ENCODE measurements at regions not wholly inside any gene's neighbourhood (a gene's known extent, or its start where the extent isn't known, plus 50 kb on each side); places are given as distances from the start of the nearest gene placed in this dataset.

GRCh38 chr16:85378145-85379040 lies 234.7 kb upstream of the GSE1 start:
- DNase-seq (ENCODE audit: low spot score in 2 of 2), result no peak
- no peak overlapping the region for H3K27ac ChIP-seq
- H3K27me3 ChIP-seq, result no peaks in the 10 kb centered on the region
- H3K9me3 ChIP-seq, result no peaks in the 10 kb centered on the region
- TF ChIP-seq EP300 (IDR thresholded peaks at IDR 0.05) (no peak), POLR2AphosphoS5 (IDR thresholded peaks at IDR 0.05) (no peak), CTCF (IDR thresholded peaks at IDR 0.05) (no peak), POLR2A (IDR thresholded peaks at IDR 0.05) (no peak)
- WGBS, result 83% methylated on average over 10 of the region's 16 CpGs
- H3K4me1 ChIP-seq, result peaks cover 94% of the 10 kb centered on the region
- H3K36me3 ChIP-seq, result no peaks in the 10 kb centered on the region
- H3K4me3 ChIP-seq, result no peak overlapping the region

GRCh38 chr16:85379041-85380001 lies 233.8 kb upstream of the GSE1 start:
- Histone ChIP-seq H3K9me3 (no peaks in the 10 kb centered on the region), H3K4me3 (no peak overlapping the region), H3K27ac (no peak overlapping the region), H3K27me3 (no peaks in the 10 kb centered on the region), H3K36me3 (no peaks in the 10 kb centered on the region), H3K4me1 (peaks cover 94% of the 10 kb centered on the region)
- 75% methylated on average over 8 of the region's 15 CpGs for WGBS
- DNase-seq (ENCODE audit: low spot score in 2 of 2), result peak in 1 of 2 donors; percentile 63
- no peak for TF ChIP-seq EP300 (IDR thresholded peaks at IDR 0.05)
- TF ChIP-seq POLR2A (IDR thresholded peaks at IDR 0.05), result no peak
- no peak for TF ChIP-seq POLR2AphosphoS5 (IDR thresholded peaks at IDR 0.05)
- TF ChIP-seq CTCF (IDR thresholded peaks at IDR 0.05), result no peak

GRCh38 chr16:85380002-85380395 lies 233.1 kb upstream of the GSE1 start:
- H3K9me3 ChIP-seq, result no peaks in the 10 kb centered on the region
- peaks cover 95% of the 10 kb centered on the region for H3K4me1 ChIP-seq
- no peak overlapping the region for H3K27ac ChIP-seq
- no peaks in the 10 kb centered on the region for H3K36me3 ChIP-seq
- no peaks in the 10 kb centered on the region for H3K27me3 ChIP-seq
- 48% methylated on average over 2 of the region's 2 CpGs for WGBS
- no peak for DNase-seq (ENCODE audit: low spot score in 2 of 2)
- TF ChIP-seq POLR2A (IDR thresholded peaks at IDR 0.05) (no peak), EP300 (IDR thresholded peaks at IDR 0.05) (no peak), CTCF (IDR thresholded peaks at IDR 0.05) (no peak)
- no peak overlapping the region for H3K4me3 ChIP-seq

GRCh38 chr16:85380905-85381737 lies 232.0 kb upstream of the GSE1 start:
- TF ChIP-seq EP300 (IDR thresholded peaks at IDR 0.05), result no peak
- no peak for TF ChIP-seq POLR2AphosphoS5 (IDR thresholded peaks at IDR 0.05)
- TF ChIP-seq POLR2A (IDR thresholded peaks at IDR 0.05), result no peak
- TF ChIP-seq CTCF (IDR thresholded peaks at IDR 0.05), result no peak
- Histone ChIP-seq H3K36me3 (no peaks in the 10 kb centered on the region), H3K4me3 (no peak overlapping the region), H3K27ac (no peak overlapping the region), H3K9me3 (no peaks in the 10 kb centered on the region), H3K27me3 (no peaks in the 10 kb centered on the region), H3K4me1 (peaks cover 96% of the 10 kb centered on the region)
- DNase-seq (ENCODE audit: low spot score in 2 of 2), result no peak
- 85% methylated on average over 18 of the region's 19 CpGs for WGBS
